HCT116 (cell line): ENCODE measurements at regions not wholly inside any gene's neighbourhood (a gene's known extent, or its start where the extent isn't known, plus 50 kb on each side); places are given as distances from the start of the nearest gene placed in this dataset.

ENCODE experiments used
- ATAC-seq: fragments of 200-7000 bp; cut with Tn5 transposase; 2 replicates; pipeline ENCODE4 v1.9.1; 2020; ENCODE audit warnings: mild to moderate bottlenecking, moderate library complexity
- BruUV-seq: library from RNA; stranded (reverse); fragments of 400-500 nt; replicated peaks from 2 replicates; lab custom pipeline; 2021; lab: Mats Ljungman, UMichigan
- CTCF ChIA-PET: fragments of 300-600 bp; sonication (Branson Sonifier 250); formaldehyde crosslinking; loops from one replicate; lab custom pipeline; 2021; ENCODE audit warnings: antibody characterized with exemption; lab: Charles Lee
- POLR2A ChIA-PET: fragments of 300-600, 350-600 bp; sonication (Branson Sonifier 250); formaldehyde crosslinking; loops from one replicate; lab custom pipeline; 2021; ENCODE audit warnings: antibody characterized with exemption; lab: Charles Lee
- RAD21 ChIA-PET, 2 experiments: fragments of 300-600 bp; sonication (Branson Sonifier 250); formaldehyde crosslinking; loops; one replicate each; lab custom pipeline; 2023; ENCODE audit warnings: low total read pairs in 2 of 2; ENCODE audit not compliant: uncharacterized antibody in 2 of 2, unreplicated experiment in 2 of 2, low non-redundant PET in 1 of 2; lab: Charles Lee
- DNase-seq: peaks from one replicate; pipeline ENCODE4 v3.0.0-alpha.2; 2010; ENCODE audit warnings: low read depth, low spot score
- H2AFZ ChIP-seq: fragments of 200-600 bp; shearing (Covaris generic), sonication (generic); 2 replicates; pipeline ENCODE4 v1.6.1; 2017; ENCODE audit warnings: low read depth, mixed run types, mixed read lengths, antibody characterized with exemption, low read length; ENCODE audit not compliant: poor library complexity, severe bottlenecking
- H3K27ac ChIP-seq: 2 replicates; pipeline ENCODE4 v1.5.1; 2012; ENCODE audit warnings: low read depth, low read length
- H3K27me3 ChIP-seq: fragments of 200-600 bp; sonication (generic); 2 replicates; pipeline ENCODE4 v1.6.1; 2016; ENCODE audit warnings: mixed run types, low read length, mixed read lengths; ENCODE audit not compliant: insufficient read depth
- H3K36me3 ChIP-seq, 2 experiments: fragments of 200-500 bp in 1 of 2; fragments of 200-600 bp in 1 of 2; sonication (Bioruptor generic) in 1 of 2; sonication (generic) in 1 of 2; 2 replicates each; pipeline versions ENCODE4 v1.5.1 to v1.6.1; 2014 to 2016; ENCODE audit warnings: low read length in 2 of 2, inconsistent platforms in 1 of 2, mixed read lengths in 1 of 2, mixed run types in 1 of 2; ENCODE audit not compliant: insufficient read depth in 2 of 2, control insufficient read depth in 1 of 2
- H3K4me1 ChIP-seq, 2 experiments: fragments of 200-600 bp in 1 of 2; sonication (generic) in 1 of 2; 2 replicates each; pipeline versions ENCODE4 v1.5.1 to v1.6.1; 2012 to 2017; ENCODE audit warnings: low read length in 2 of 2, inconsistent platforms in 1 of 2, mild to moderate bottlenecking in 1 of 2, mixed read lengths in 1 of 2, mixed run types in 1 of 2, moderate library complexity in 1 of 2; ENCODE audit not compliant: insufficient read depth in 2 of 2, control insufficient read depth in 1 of 2
- H3K4me2 ChIP-seq: fragments of 200-600 bp; sonication (generic); 2 replicates; pipeline ENCODE4 v1.6.1; 2017; ENCODE audit warnings: mixed run types, low read length, mixed read lengths
- H3K4me3 ChIP-seq, 2 experiments: fragments of 200-600 bp in 1 of 2; sonication (generic) in 1 of 2; replicated peaks in 1 of 2; 2 replicates each; pipeline ENCODE4 v1.5.1; 2011 to 2016; ENCODE audit warnings: low read length in 2 of 2, control low read depth in 1 of 2, low read depth in 1 of 2, mild to moderate bottlenecking in 1 of 2, mixed read lengths in 1 of 2, mixed run types in 1 of 2
- H3K79me2 ChIP-seq: fragments of 200-600 bp; sonication (generic); 2 replicates; pipeline ENCODE4 v1.6.1; 2017; ENCODE audit warnings: mild to moderate bottlenecking, mixed run types, low read length, moderate library complexity, mixed read lengths; ENCODE audit not compliant: insufficient read depth
- H3K9ac ChIP-seq: fragments of 200-600 bp; sonication (generic); 2 replicates; pipeline ENCODE4 v1.6.1; 2016; ENCODE audit warnings: low read length, mixed read lengths
- H3K9me2 ChIP-seq: fragments of 200-600 bp; sonication (generic), shearing (Covaris generic); 2 replicates; pipeline ENCODE4 v1.6.1; 2017; ENCODE audit warnings: mixed run types, mild to moderate bottlenecking, moderate library complexity; ENCODE audit not compliant: insufficient read depth
- H3K9me3 ChIP-seq, 2 experiments: fragments of 200-500 bp in 1 of 2; fragments of 200-600 bp in 1 of 2; sonication (Bioruptor generic) in 1 of 2; sonication (generic) in 1 of 2; 2 replicates each; pipeline ENCODE4 v1.6.1; 2014 to 2017; ENCODE audit warnings: low read length in 2 of 2, mixed read lengths in 2 of 2, inconsistent platforms in 1 of 2, low read depth in 1 of 2, mild to moderate bottlenecking in 1 of 2, mixed run types in 1 of 2, moderate library complexity in 1 of 2; ENCODE audit not compliant: control insufficient read depth in 1 of 2, insufficient read depth in 1 of 2
- H4K20me1 ChIP-seq: fragments of 200-600 bp; sonication (generic), shearing (Covaris generic); 2 replicates; pipeline ENCODE4 v1.6.1; 2017; ENCODE audit warnings: mixed run types, mild to moderate bottlenecking, moderate library complexity; ENCODE audit not compliant: insufficient read depth
- ATF3 ChIP-seq: IDR thresholded peaks from 2 replicates; pipeline ENCODE4 v1.6.1; 2012
- EGR1 ChIP-seq: IDR thresholded peaks from 2 replicates; pipeline ENCODE4 v1.6.1; 2012; ENCODE audit warnings: low read depth
- ELF1 ChIP-seq: IDR thresholded peaks from 2 replicates; pipeline ENCODE4 v1.6.1; 2012; ENCODE audit warnings: low read depth, borderline replicate concordance
- EZH2 ChIP-seq: fragments of 200-600 bp; sonication (generic); IDR thresholded peaks from 2 replicates; pipeline ENCODE4 v1.6.1; 2017; ENCODE audit warnings: antibody characterized with exemption, mixed run types
- EZH2phosphoT487 ChIP-seq: fragments of 200-600 bp; IDR thresholded peaks from 2 replicates; pipeline ENCODE4 v1.6.1; 2018; ENCODE audit warnings: antibody characterized with exemption, borderline replicate concordance
- FOSL1 ChIP-seq: IDR thresholded peaks from 2 replicates; pipeline ENCODE4 v1.6.1; 2012; ENCODE audit warnings: low read depth
- POLR2A ChIP-seq: IDR thresholded peaks from 2 replicates; pipeline ENCODE4 v1.7.0; 2011; ENCODE audit warnings: borderline replicate concordance; ENCODE audit not compliant: insufficient read depth, insufficient read length; ENCODE audit errors: extremely low read depth
- POLR2AphosphoS5 ChIP-seq: IDR thresholded peaks from 2 replicates; pipeline ENCODE4 v1.6.1; 2011; ENCODE audit warnings: mild to moderate bottlenecking, low read depth, low read length, moderate library complexity
- RAD21 ChIP-seq: IDR thresholded peaks from 2 replicates; pipeline ENCODE4 v1.6.1; 2012; ENCODE audit warnings: low read depth, mild to moderate bottlenecking
- REST ChIP-seq: IDR thresholded peaks from 2 replicates; pipeline ENCODE4 v1.6.1; 2012; ENCODE audit warnings: low read depth
- SIN3A ChIP-seq: IDR thresholded peaks from 2 replicates; pipeline ENCODE4 v1.6.1; 2012; ENCODE audit warnings: low read depth
- SP1 ChIP-seq: IDR thresholded peaks from 2 replicates; pipeline ENCODE4 v1.6.1; 2012; ENCODE audit warnings: low read depth
- SRF ChIP-seq: IDR thresholded peaks from 2 replicates; pipeline ENCODE4 v1.6.1; 2012; ENCODE audit warnings: low read depth
- TCF7L2 ChIP-seq: IDR thresholded peaks from 2 replicates; pipeline ENCODE4 v1.7.0; 2011; ENCODE audit warnings: borderline replicate concordance, inconsistent platforms; ENCODE audit not compliant: insufficient read depth, insufficient read length; ENCODE audit errors: extremely low read depth
- YY1 ChIP-seq: IDR thresholded peaks from 2 replicates; pipeline ENCODE4 v1.6.1; 2011; ENCODE audit warnings: low read length, low read depth, moderate library complexity, mild to moderate bottlenecking; ENCODE audit not compliant: insufficient replicate concordance; ENCODE audit errors: extremely low read depth
- ZFX ChIP-seq: fragments of 450-650 bp; IDR thresholded peaks from 2 replicates; pipeline ENCODE4 v1.6.1; 2017
- ZNF274 ChIP-seq: fragments of 200-500 bp; sonication (Bioruptor generic); IDR thresholded peaks from 2 replicates; pipeline ENCODE4 v1.6.1; 2014; ENCODE audit warnings: mild to moderate bottlenecking, low read depth, low read length, inconsistent platforms
- intact Hi-C: fragments of 100-400 bp; cut with micrococcal nuclease; formaldehyde crosslinking; loops from 2 replicates; pipeline ENCODE4 v1.10.0; 2022
- TF ChIP-seq, protein P1 (sequence below): IDR thresholded peaks from 2 replicates; pipeline ENCODE4 v1.6.1; 2012

- RAD21 ChIA-PET, result no interaction called here
- no TSS peak for BruUV-seq
- Histone ChIP-seq H3K36me3 (no peaks in the 10 kb centered on the region), H3K79me2 (no peaks in the 10 kb centered on the region), H3K9me2 (no peaks in the 10 kb centered on the region), H3K4me2 (peak overlapping the region; percentile 48), H3K9me3 (no peaks in the 10 kb centered on the region)
- intact Hi-C loops, result no loop called here
- DNase-seq, result no peak
- TF ChIP-seq EZH2phosphoT487 (no peak), POLR2AphosphoS5 (no peak), ATF3 (no peak), ZNF274 (no peak), FOSL1 (no peak), EZH2 (no peak), ZFX (no peak), SRF (no peak), YY1 (no peak)
- TF ChIP-seq, all 23 proteins: peak for 0
- ChIA-PET CTCF (no interaction called here), POLR2A (interaction anchor here (1.0 kb wide), 1 partner anchor 13 kb away, joined by 3 read pairs; no protein-coding TSS in a partner anchor)
- ATAC-seq, result no peak
- Histone ChIP-seq H2AFZ (peak overlapping the region; percentile 50), H3K9ac (no peak overlapping the region), H3K4me1 (peaks cover 0 to 16% of the 10 kb centered on the region in 2 experiments; a peak in 2 of 4 replicates), H3K27ac (no peak overlapping the region), H3K27me3 (no peaks in the 10 kb centered on the region), H3K4me3 (no peak overlapping the region), H4K20me1 (no peaks in the 10 kb centered on the region)
These were observed 217.2 kb upstream of the NXPH2 start for GRCh38 chr2:138997346-138997745.

DNA sequence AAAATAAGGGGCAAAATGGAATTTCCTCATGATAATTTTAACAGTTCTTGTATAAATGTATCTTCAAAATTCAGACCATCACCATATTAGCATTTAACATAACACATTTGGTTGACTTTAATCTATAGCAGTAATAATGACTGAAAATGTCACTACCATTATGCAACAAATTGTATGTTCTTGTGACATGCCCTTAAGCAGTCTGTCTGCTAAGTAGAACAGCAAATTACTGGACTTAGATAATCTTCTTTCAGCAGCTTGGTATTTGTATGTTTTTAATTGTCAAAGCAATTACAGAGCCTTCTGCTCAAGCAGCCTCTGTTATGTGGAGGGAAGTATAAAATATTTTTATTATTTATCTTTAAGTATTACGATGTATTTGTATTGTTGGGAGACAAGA, 214.3 kb upstream of the NXPH2 start:
- DNase-seq (no peak), ATAC-seq (no peak)
- BruUV-seq, result no TSS peak
- H3K36me3 ChIP-seq, result no peaks in the 10 kb centered on the region
- intact Hi-C loops, result no loop called here
- no peaks in the 10 kb centered on the region for H3K79me2 ChIP-seq
- H4K20me1 ChIP-seq, result no peaks in the 10 kb centered on the region
- H3K4me2 ChIP-seq, result no peak overlapping the region
- no peaks in the 10 kb centered on the region for H3K27me3 ChIP-seq
- no peak overlapping the region for H3K27ac ChIP-seq
- H2AFZ ChIP-seq, result no peak overlapping the region
- no peaks in the 10 kb centered on the region for H3K9me3 ChIP-seq
- ChIA-PET CTCF (no interaction called here), POLR2A (no interaction called here), RAD21 (no interaction called here)
- no peaks in the 10 kb centered on the region for H3K9me2 ChIP-seq
- no peak overlapping the region for H3K9ac ChIP-seq
- no peak overlapping the region for H3K4me3 ChIP-seq
- peaks cover 0 to 16% of the 10 kb centered on the region in 2 experiments; a peak in 2 of 4 replicates for H3K4me1 ChIP-seq
- no peak for TF ChIP-seq REST
- no peak for TF ChIP-seq POLR2A
- no peak for TF ChIP-seq ZFX
- TF ChIP-seq SRF, result no peak
- TF ChIP-seq SIN3A, result no peak
- no peak for TF ChIP-seq FOSL1
- no peak for TF ChIP-seq ELF1
- TF ChIP-seq EGR1, result no peak
- TF ChIP-seq EZH2, result no peak
- no peak for TF ChIP-seq RAD21
- TF ChIP-seq TCF7L2, result no peak
- TF ChIP-seq ATF3, result no peak
- TF ChIP-seq EZH2phosphoT487, result no peak
- TF ChIP-seq SP1, result no peak
- TF ChIP-seq ZNF274, result no peak
- TF ChIP-seq POLR2AphosphoS5, result no peak
- TF ChIP-seq, protein P1, sequence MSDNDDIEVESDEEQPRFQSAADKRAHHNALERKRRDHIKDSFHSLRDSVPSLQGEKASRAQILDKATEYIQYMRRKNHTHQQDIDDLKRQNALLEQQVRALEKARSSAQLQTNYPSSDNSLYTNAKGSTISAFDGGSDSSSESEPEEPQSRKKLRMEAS, result no peak
